ENCODE measurements at regions not wholly inside any gene's neighbourhood (a gene's known extent, or its start where the extent isn't known, plus 50 kb on each side); places are given as distances from the start of the nearest gene placed in this dataset.
"Not testable (repeated sequence)": the region's sequence is repeated elsewhere in the genome, so short reads cannot be mapped to it uniquely, and the experiment has no call there.

DNA sequence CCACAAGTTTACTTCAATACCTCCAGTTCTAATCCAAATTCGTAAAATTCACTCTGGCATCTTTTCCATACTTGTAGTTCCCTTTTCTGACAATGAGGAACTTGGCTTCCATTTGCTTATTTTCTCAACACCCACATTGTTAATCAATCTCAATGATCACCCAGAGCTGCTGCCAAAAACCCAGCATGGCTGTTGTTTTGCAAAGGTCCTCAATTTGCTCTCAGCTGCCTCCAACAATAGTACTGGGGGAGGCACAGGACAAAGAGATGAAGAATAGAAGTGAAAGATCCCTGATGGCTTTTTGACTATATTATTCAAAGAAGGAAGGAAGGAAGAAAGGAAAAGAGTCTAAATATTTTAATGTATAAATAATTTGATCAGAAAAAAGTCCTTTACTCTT is 847.8 kb downstream of the RAPGEF2 start:
- DNase-seq, result no peak

DNA sequence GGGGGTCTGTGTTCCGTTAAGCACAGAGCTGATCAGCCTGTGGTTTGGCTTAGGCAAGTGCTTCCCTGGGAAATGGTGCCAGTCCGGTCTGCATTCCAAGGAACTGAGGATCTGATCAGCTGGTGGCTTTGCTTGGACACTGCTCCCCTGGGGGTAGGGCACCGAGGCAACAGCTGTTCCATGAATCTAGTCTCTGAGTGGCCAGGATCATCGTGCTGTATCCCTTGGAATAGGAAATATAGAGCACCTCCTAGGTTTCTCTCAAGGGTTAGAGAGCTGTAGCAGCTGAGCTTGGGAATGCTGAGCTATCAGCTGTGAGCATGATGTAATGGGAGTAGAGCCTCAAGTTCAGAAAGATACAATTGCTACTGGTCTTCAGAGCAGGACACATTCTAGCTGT is 863.9 kb downstream of the RAPGEF2 start:
- DNase-seq, result no peak

- DNase-seq, result not testable (repeated sequence)
These were observed 874.1 kb downstream of the RAPGEF2 start for GRCh38 chr4:159976871-159977482.

GRCh38 chr4:159977907-159978617 is 875.2 kb downstream of the RAPGEF2 start:
- DNase-seq, result no peak

DNA sequence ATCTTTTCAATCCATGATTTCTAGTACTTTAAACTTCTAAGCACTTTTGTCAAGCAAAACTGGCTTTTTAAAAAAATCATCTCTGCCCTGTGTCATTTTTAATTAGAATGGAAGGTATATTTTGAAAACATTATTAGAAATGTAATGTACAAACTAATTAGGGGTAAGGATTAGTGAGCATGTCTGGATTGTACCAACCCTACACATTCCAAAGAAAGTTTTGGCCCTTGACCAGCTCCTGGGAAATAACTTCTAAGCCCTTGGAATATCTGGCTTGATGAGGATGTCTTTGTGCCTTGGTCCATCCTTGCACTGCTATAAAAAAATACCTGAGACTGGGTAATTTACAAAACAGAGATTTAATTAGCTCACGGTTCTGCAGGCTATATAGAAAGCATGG is 876.5 kb downstream of the RAPGEF2 start:
- DNase-seq, result no peak

DNA sequence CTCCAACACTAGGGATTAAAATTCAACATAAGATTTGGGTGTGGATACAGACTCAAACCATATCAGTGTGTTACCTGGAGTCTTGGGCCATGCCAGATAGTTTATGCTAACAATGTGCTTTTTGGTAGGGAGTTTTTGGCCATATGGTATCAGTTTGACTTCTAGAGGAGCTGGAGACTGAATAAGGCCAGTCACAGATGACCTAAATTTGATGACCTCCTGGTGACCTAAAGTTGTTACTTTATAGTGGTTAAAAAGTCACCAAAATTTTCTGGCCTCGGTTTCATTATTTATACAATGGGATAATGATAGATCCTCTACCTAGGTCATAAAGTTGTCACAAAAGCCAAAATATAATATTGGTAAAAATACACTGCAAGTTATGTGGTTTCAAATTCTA is 877.1 kb downstream of the RAPGEF2 start:
- no peak for DNase-seq

GRCh38 chr4:159980826-159981468 is 878.1 kb downstream of the RAPGEF2 start:
- DNase-seq, result no peak

- DNase-seq, result no peak
These were observed 878.6 kb downstream of the RAPGEF2 start for GRCh38 chr4:159981469-159981856.

DNA sequence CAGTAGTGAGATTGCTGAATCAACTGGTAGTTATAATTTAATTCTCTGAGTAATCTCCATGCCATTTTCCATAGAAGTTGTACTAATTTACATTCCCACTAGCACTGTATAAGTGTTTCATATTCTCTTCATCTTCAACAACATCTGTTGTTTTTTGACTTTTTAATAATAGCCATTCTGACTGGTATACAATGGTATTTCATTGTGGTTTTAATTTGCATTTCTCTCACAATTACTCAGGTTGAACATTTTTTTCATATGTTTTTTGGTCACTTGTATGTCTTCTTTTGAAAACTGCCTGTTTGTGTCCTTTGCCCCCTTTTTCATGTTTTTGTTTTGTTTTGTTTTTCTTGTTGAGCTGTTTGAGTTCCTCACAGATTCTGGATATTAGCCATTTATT is 880.2 kb downstream of the RAPGEF2 start:
- DNase-seq, result no peak

GRCh38 chr4:160009656-160010493 is 907.0 kb downstream of the RAPGEF2 start:
- DNase-seq, result no peak

- no peak for DNase-seq
These were observed 917.1 kb downstream of the RAPGEF2 start for GRCh38 chr4:160019936-160020335.

DNA sequence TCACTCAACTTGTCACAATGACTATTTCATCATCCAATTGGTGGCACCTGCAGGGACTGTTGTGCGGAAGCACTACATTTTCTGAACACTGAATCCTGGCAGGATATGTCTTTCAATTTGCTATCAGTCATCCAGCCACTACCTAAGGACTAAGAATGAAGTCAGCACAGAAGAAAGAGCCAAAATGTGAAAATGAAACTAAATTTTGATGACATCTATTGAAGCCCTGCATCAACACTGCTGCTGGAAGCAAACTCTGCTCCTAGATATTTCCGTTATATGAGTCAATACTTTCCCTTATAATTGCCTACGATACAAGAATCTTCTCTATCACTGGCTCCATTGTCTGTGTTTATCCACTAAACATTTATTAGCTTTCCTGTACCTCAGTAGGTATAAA is 917.9 kb downstream of the RAPGEF2 start:
- no peak for DNase-seq

- DNase-seq, result no peak
These were observed 919.0 kb downstream of the RAPGEF2 start for GRCh38 chr4:160021870-160022269.

GRCh38 chr4:160026721-160027120 is 923.8 kb downstream of the RAPGEF2 start:
- DNase-seq, result no peak

DNA sequence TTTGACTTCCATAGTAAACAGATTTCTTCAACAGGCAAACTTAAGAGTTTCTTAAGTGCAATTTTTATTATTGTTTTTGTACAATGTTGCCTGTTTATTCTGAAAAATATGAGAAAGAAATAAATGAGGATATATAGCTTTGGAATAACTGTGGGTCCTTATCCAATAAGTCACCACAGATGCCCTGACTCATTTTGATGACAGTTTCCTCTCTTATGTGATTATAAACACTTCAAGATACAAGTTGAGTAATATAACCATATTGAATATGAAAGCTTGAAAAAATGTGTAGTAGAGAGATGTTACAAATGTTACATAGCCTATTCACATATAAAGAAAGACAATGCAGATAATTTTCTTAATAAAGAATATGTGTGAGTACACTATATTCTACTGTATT is 931.6 kb downstream of the RAPGEF2 start:
- DNase-seq, result no peak

DNA sequence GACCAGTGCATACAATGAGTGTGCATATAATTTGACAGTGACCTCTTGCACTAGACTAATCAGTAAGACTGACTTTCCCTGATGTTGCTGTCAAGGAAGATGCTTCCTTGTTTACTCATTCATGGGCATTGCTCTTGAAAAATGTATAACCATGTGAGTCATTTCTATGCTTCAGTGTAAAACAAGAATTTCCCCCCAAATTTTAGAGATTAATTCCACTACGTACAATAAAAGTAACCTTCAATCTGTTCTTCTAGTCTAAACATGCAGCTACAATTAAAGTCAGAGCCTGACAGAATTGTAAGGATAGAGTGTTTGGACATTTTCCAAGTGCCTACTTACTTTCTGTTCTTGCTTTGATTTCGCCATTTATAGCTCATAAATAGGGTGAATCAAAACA is 935.7 kb downstream of the RAPGEF2 start:
- no peak for DNase-seq

DNA sequence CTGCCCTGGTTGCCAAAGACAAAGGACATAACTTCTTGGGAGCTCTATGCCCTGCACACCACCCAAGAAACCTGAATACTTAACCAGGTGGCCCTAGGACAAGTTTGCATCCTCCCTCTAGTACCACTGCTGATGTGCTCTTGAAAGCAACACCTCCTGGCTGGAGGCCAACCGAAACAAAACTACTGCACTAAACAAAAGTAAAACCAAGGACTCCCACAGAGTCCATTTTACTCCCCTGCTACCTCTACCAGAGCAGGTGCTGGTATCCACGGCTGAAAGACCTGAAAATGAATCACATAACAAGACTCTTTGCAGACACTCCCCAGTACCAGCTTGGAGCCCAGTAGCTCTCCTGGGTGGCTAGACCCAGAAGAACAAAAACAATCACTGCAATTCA is 941.8 kb downstream of the RAPGEF2 start:
- no peak for DNase-seq

DNA sequence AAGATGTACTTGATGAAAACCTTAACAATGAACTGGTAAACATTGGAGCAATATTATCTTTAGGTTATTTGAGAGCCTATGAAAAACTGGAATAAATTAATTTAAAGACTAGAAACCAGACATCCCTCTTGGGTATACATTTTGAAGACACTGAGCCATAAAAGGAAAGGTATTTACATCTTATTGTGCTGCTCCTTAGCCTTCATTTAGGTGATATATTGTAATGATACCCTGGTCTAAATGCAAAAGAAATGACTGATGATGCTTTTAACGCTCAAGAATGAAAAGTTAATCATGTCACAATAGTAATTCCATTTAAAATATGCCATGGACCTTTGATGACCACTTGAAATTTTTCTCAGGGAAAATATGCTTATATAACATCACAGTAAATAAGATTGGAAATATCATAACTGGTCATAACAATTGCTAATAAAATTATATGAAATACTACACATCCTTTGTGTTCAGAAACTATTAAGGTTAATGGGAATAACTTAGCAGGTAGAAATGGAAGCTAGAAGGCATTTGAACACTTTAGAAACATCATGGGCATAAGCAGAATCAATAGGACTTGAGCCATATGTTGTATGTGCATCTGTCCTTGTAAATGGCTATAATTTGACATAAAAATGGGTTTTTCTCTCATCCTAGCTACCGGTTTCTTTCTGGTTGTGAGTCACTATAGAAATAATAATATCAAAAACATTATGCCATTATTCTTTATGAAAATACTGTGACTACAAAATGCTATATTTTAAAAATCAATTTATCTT is 979.7 kb downstream of the RAPGEF2 start:
- no peak for DNase-seq

GRCh38 chr4:160091631-160092030 is 988.8 kb downstream of the RAPGEF2 start:
- no peak for DNase-seq

DNA sequence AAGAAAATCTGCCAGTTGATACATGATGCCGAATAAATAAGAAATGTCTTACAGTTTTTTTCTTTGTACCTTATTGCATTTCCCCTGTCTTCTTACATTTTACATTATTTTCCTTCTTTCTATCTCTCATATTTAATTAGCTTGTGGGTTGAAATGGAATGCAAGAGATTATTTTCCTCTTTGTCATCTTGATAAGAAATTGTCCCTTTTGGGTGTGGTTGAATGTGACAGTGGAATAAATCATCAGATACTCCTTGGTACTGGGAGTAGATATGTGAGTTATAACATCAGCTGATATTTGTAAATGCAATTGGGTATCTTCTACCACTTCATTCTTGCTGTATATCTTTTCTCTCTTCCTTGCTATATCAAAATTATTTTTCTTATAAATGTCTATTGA is 997.4 kb downstream of the RAPGEF2 start:
- no peak for DNase-seq

DNA sequence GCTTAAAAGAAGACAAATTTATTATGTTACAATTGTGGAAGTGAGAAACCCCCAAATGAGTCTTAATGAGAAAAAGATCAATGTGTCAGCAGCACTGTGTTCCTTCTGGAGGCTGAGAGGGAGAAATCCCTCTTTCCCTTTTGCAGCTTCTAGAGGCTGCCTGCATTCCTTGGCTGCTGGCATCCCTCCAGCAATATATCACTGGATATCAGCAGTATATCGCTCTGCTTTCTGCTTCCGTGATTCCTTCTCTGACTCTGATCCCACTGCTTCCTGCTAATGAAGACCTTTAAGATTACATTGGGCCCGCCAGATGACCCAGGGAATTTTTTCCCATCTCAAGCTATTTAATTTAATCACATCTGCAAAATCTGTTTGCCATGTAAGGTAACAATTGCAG is 1008.0 kb downstream of the RAPGEF2 start:
- no peak for DNase-seq

DNA sequence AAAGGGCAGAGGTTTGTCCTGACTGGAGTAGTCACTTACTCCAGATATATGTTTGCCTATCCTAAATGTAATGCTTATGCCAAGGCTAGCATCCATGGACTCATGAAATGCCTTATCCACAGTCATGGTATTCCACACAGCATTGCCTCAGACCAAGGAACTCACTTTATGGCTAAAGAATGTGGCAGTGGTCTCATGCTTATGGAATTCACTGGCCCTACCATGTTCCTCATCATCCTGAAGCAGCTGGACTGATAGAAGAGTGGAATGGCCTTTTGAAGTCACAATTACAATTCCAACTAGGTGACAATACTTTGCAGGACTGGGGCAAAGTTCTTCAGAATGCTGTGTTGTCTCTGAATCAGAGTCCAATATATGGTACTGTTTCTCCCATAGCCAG is 1014.8 kb downstream of the RAPGEF2 start:
- no peak for DNase-seq

All from hematopoietic multipotent progenitor cell treated with erythropoietin and hydrocortisone succinate and interleukin-3 and kit ligand, for 8 days (in vitro differentiated cells).